ENCODE measurements at regions not wholly inside any gene's neighbourhood (a gene's known extent, or its start where the extent isn't known, plus 50 kb on each side); places are given as distances from the start of the nearest gene placed in this dataset.

DNA sequence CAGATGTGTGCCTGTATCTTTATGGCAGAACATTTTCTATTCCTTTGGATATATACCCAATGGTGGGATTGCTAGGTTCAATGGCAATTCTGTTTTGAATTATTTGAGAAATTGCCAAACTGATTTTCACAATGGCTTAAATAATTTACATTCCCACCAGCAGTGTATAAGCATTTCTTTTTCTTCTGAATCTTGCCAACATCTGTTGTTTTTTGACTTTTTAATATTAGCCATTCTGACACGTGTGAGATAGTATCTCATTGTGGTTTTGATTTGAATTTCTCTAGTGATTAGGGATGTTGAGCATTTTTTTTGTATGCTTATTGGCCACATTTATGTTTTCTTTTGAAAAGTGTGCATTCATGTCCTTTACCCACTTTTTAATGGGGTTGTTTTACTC lies 864.3 kb upstream of the ADAMTS5 start:
- no peak overlapping the region for H3K27ac Mint-ChIP-seq (ENCODE audit: unreplicated experiment)
- H3K79me2 ChIP-seq (ENCODE audit: insufficient read depth, low read length) = no peaks in the 10 kb centered on the region
- no peak for TF ChIP-seq EZH2 (IDR thresholded peaks at IDR 0.05; ENCODE audit: insufficient read depth, low read length)
- FAIRE-seq (no peak), DNase-seq (ENCODE audit: low read depth) (no peak)
- no peak overlapping the region for H3K9ac ChIP-seq (ENCODE audit: low read length)
- peaks cover 1% of the 10 kb centered on the region for H3K9me3 Mint-ChIP-seq (ENCODE audit: unreplicated experiment)
- no peaks in the 10 kb centered on the region for H3K36me3 ChIP-seq (ENCODE audit: insufficient read depth, low read length)
- no peak overlapping the region for H2AFZ ChIP-seq (ENCODE audit: low read depth, low read length)
- no peak overlapping the region for H3K27ac ChIP-seq (ENCODE audit: low read depth, low read length)
- H3K9me3 ChIP-seq (ENCODE audit: insufficient read depth, low read depth, low read length) = no peaks in the 10 kb centered on the region
- no peaks in the 10 kb centered on the region for H4K20me1 ChIP-seq (ENCODE audit: insufficient read depth, low read length)
- no peaks in the 10 kb centered on the region for H3K4me1 ChIP-seq (ENCODE audit: insufficient read depth, low read length)
- no peaks in the 10 kb centered on the region for H3K36me3 Mint-ChIP-seq (ENCODE audit: low read depth, unreplicated experiment)
- H3K27me3 ChIP-seq (ENCODE audit: insufficient read depth, low read length) = no peaks in the 10 kb centered on the region
- H3K4me1 Mint-ChIP-seq (ENCODE audit: low read depth, unreplicated experiment) = peaks cover 2% of the 10 kb centered on the region
- H3K4me2 ChIP-seq (ENCODE audit: low read length) = no peak overlapping the region
- H3K4me3 ChIP-seq (ENCODE audit: insufficient read depth, low read depth, low read length) = no peak overlapping the region
- no peaks in the 10 kb centered on the region for H3K27me3 Mint-ChIP-seq (ENCODE audit: low read depth, unreplicated experiment)
- no peak overlapping the region for H3K4me3 Mint-ChIP-seq (ENCODE audit: unreplicated experiment)

DNA sequence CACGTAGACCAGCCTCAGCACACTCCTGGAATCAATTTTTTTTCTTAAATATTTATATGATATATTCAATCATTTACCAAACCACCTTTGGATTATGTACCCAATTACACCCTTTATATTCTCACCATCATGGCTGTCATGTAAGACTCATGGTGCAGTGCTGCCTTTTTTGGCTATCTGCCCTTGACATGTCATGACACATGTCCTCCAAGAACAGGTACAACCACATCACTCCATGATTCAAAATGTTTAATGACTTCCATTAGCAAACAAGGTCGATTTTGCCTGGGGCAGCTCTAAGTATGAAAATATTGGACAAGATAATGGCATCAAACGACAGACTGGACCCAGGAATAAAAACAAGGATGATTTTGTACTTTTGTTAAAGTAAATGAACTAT lies 861.1 kb upstream of the ADAMTS5 start:
- H3K9me3 Mint-ChIP-seq (ENCODE audit: unreplicated experiment) = no peaks in the 10 kb centered on the region
- H2AFZ ChIP-seq (ENCODE audit: low read depth, low read length) = no peak overlapping the region
- no peak overlapping the region for H3K4me2 ChIP-seq (ENCODE audit: low read length)
- no peaks in the 10 kb centered on the region for H3K36me3 Mint-ChIP-seq (ENCODE audit: low read depth, unreplicated experiment)
- no peak for DNase-seq (ENCODE audit: low read depth)
- H3K4me1 ChIP-seq (ENCODE audit: insufficient read depth, low read length) = no peaks in the 10 kb centered on the region
- no peak overlapping the region for H3K27ac ChIP-seq (ENCODE audit: low read depth, low read length)
- peaks cover 2% of the 10 kb centered on the region for H3K4me1 Mint-ChIP-seq (ENCODE audit: low read depth, unreplicated experiment)
- no peaks in the 10 kb centered on the region for H3K9me3 ChIP-seq (ENCODE audit: insufficient read depth, low read depth, low read length)
- no peaks in the 10 kb centered on the region for H3K27me3 Mint-ChIP-seq (ENCODE audit: low read depth, unreplicated experiment)
- no peak overlapping the region for H3K27ac Mint-ChIP-seq (ENCODE audit: unreplicated experiment)
- no peaks in the 10 kb centered on the region for H3K79me2 ChIP-seq (ENCODE audit: insufficient read depth, low read length)
- no peak for TF ChIP-seq EZH2 (IDR thresholded peaks at IDR 0.05; ENCODE audit: insufficient read depth, low read length)
- TF ChIP-seq, protein P1, sequence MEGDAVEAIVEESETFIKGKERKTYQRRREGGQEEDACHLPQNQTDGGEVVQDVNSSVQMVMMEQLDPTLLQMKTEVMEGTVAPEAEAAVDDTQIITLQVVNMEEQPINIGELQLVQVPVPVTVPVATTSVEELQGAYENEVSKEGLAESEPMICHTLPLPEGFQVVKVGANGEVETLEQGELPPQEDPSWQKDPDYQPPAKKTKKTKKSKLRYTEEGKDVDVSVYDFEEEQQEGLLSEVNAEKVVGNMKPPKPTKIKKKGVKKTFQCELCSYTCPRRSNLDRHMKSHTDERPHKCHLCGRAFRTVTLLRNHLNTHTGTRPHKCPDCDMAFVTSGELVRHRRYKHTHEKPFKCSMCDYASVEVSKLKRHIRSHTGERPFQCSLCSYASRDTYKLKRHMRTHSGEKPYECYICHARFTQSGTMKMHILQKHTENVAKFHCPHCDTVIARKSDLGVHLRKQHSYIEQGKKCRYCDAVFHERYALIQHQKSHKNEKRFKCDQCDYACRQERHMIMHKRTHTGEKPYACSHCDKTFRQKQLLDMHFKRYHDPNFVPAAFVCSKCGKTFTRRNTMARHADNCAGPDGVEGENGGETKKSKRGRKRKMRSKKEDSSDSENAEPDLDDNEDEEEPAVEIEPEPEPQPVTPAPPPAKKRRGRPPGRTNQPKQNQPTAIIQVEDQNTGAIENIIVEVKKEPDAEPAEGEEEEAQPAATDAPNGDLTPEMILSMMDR (IDR thresholded peaks at IDR 0.05; ENCODE audit: insufficient read depth, low read depth, low read length) = no peak
- no peak overlapping the region for H3K9ac ChIP-seq (ENCODE audit: low read length)
- H3K27me3 ChIP-seq (ENCODE audit: insufficient read depth, low read length) = no peaks in the 10 kb centered on the region
- no peak for FAIRE-seq
- H4K20me1 ChIP-seq (ENCODE audit: insufficient read depth, low read length) = no peaks in the 10 kb centered on the region
- no peaks in the 10 kb centered on the region for H3K36me3 ChIP-seq (ENCODE audit: insufficient read depth, low read length)
- no peak overlapping the region for H3K4me3 ChIP-seq (ENCODE audit: insufficient read depth, low read depth, low read length)
- no peak overlapping the region for H3K4me3 Mint-ChIP-seq (ENCODE audit: unreplicated experiment)

DNA sequence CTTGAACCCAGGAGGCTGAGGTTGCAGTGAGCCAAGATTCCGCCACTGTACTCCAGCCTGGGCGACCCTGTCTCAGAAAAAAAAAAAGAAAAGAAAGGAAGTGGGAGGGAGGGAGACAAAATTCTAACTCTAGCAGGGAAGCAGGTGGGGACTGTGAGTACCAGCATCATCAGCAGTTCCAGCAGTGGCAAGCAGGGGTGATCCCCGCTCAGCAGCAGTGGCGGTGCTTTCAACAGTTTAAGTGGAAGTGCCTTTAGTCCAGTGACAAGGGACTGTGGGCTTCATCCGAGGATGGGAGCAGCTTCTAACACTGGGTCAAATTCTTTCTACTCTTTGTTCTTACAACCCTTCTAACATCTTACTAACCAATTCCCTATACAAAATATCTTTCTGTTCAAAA lies 858.1 kb upstream of the ADAMTS5 start:
- Mint-ChIP-seq H3K4me3 (ENCODE audit: unreplicated experiment) (no peak overlapping the region), H3K9me3 (ENCODE audit: unreplicated experiment) (no peaks in the 10 kb centered on the region), H3K4me1 (ENCODE audit: low read depth, unreplicated experiment) (no peaks in the 10 kb centered on the region), H3K27me3 (ENCODE audit: low read depth, unreplicated experiment) (no peaks in the 10 kb centered on the region), H3K36me3 (ENCODE audit: low read depth, unreplicated experiment) (no peaks in the 10 kb centered on the region), H3K27ac (ENCODE audit: unreplicated experiment) (no peak overlapping the region)
- no peak for FAIRE-seq
- Histone ChIP-seq H3K27me3 (ENCODE audit: insufficient read depth, low read length) (no peaks in the 10 kb centered on the region), H3K9ac (ENCODE audit: low read length) (no peak overlapping the region), H3K36me3 (ENCODE audit: insufficient read depth, low read length) (no peaks in the 10 kb centered on the region), H3K27ac (ENCODE audit: low read depth, low read length) (no peak overlapping the region), H3K4me2 (ENCODE audit: low read length) (no peak overlapping the region), H3K79me2 (ENCODE audit: insufficient read depth, low read length) (no peaks in the 10 kb centered on the region), H3K9me3 (ENCODE audit: insufficient read depth, low read depth, low read length) (no peaks in the 10 kb centered on the region), H3K4me3 (ENCODE audit: insufficient read depth, low read depth, low read length) (no peak overlapping the region), H4K20me1 (ENCODE audit: insufficient read depth, low read length) (no peaks in the 10 kb centered on the region), H3K4me1 (ENCODE audit: insufficient read depth, low read length) (no peaks in the 10 kb centered on the region), H2AFZ (ENCODE audit: low read depth, low read length) (no peak overlapping the region)
- DNase-seq (ENCODE audit: low read depth) = no peak
- no peak for TF ChIP-seq EZH2 (IDR thresholded peaks at IDR 0.05; ENCODE audit: insufficient read depth, low read length)
- TF ChIP-seq, protein P1 (IDR thresholded peaks at IDR 0.05; ENCODE audit: insufficient read depth, low read depth, low read length) = no peak
